Activated CD4-positive, alpha-beta T cell treated with anti-CD3 and anti-CD28 coated beads, Interleukin-2, amount 50 U/mL, for 4 hours (primary cell): ENCODE measurements at regions not wholly inside any gene's neighbourhood (a gene's known extent, or its start where the extent isn't known, plus 50 kb on each side); places are given as distances from the start of the nearest gene placed in this dataset.

Source experiments
- DNase-seq, 2 experiments: peaks; one replicate each; pipeline ENCODE4 v3.0.0-alpha.2; 2020

GRCh38 chr6:168384045-168385036, 56.6 kb upstream of the SMOC2 start:
- no peak for DNase-seq

GRCh38 chr6:168385037-168385759, 55.8 kb upstream of the SMOC2 start:
- DNase-seq, result no peak

GRCh38 chr6:168385858-168386735, 54.9 kb upstream of the SMOC2 start:
- DNase-seq, result no peak

- no peak for DNase-seq
Observed at GRCh38 chr6:168386973-168387372, 54.0 kb upstream of the SMOC2 start.

GRCh38 chr6:168387426-168387825, 53.6 kb upstream of the SMOC2 start:
- DNase-seq, result no peak

GRCh38 chr6:168387911-168388310, 53.1 kb upstream of the SMOC2 start:
- DNase-seq, result no peak

- no peak for DNase-seq
Observed at GRCh38 chr6:168388641-168389633, 52.0 kb upstream of the SMOC2 start.

- no peak for DNase-seq
Observed at GRCh38 chr6:168390749-168391420, 50.1 kb upstream of the SMOC2 start.
